Activated CD8-positive, alpha-beta memory T cell treated with anti-CD3 and anti-CD28 coated beads for 36 hours (primary cell): ENCODE measurements at regions not wholly inside any gene's neighbourhood (a gene's known extent, or its start where the extent isn't known, plus 50 kb on each side); places are given as distances from the start of the nearest gene placed in this dataset.

Experiments
- CTCF ChIA-PET: fragments of 350-600 bp; sonication (Branson Sonifier 250); formaldehyde crosslinking; loops from one replicate; lab custom pipeline; 2021; ENCODE audit warnings: antibody characterized with exemption; lab: Charles Lee
- POLR2A ChIA-PET: fragments of 350-600 bp; sonication (Branson Sonifier 250); formaldehyde crosslinking; loops from one replicate; lab custom pipeline; 2021; ENCODE audit warnings: antibody characterized with exemption; lab: Charles Lee

DNA sequence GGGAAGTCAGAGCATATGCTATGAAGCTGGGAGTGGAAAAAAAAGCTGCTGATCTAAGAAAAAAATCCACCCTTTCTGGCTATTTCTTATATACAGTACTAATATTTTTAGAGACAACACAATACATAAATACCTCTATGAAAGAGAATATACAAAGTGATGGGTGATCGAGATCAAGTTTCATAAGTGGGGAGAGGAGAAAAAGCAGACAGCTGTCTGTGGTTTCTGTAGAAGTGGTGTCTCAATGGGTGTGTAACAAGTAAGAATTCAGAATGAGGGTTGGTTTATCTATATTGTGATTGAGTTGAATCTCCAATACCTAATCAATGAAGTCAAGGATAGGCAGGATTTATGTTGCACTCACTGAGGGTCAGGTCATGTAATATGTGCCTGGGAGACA is 191.0 kb downstream of the HNMT start:
- ChIA-PET CTCF (no interaction called here), POLR2A (no interaction called here)

DNA sequence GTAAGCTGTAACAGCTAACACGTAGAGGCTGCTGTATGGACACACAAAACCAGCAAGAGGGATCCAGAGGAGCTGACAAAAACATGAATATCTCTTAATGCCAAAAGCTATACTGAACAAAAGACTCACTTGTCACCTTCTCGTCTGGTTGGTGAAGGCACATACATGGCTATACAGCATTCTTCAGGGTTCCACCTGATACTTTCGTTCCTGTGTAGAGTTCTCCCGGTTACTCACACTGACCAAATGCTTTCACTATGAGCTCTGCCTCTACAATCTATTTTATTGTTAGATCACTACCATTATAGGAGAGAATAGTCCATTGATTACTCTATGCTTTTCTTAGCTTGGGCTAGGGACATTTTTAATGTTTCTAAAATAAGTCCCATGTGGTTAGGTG is 193.1 kb downstream of the HNMT start:
- POLR2A ChIA-PET: no interaction called here

GRCh38 chr2:138170485-138170884 is 206.2 kb downstream of the HNMT start:
- CTCF ChIA-PET: no interaction called here
- POLR2A ChIA-PET: no interaction called here

More for the DNA sequence above, 193.1 kb downstream of the HNMT start:
- CTCF ChIA-PET: no interaction called here

- CTCF ChIA-PET: no interaction called here
- POLR2A ChIA-PET: no interaction called here
Observed at GRCh38 chr2:138171244-138171643, 207.0 kb downstream of the HNMT start.

DNA sequence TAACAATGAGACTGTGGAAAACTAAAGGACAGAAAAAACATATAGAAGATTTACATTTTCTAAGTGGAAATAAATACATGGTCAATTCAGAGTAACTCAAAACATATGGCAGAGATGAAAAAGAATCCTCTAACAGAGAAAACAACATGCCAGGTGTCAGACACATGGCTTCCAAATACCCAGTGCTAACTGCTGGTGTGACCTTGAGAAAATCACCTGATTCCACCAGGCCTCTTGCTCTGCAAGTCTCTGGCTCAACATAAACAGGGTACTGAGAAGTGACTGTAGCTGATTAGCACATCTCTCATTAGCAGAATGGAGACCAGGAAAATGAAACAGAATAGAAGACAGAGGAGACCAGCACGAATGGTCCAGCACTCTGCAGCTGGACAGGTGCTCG is 210.8 kb downstream of the HNMT start:
- ChIA-PET POLR2A (no interaction called here), CTCF (no interaction called here)

DNA sequence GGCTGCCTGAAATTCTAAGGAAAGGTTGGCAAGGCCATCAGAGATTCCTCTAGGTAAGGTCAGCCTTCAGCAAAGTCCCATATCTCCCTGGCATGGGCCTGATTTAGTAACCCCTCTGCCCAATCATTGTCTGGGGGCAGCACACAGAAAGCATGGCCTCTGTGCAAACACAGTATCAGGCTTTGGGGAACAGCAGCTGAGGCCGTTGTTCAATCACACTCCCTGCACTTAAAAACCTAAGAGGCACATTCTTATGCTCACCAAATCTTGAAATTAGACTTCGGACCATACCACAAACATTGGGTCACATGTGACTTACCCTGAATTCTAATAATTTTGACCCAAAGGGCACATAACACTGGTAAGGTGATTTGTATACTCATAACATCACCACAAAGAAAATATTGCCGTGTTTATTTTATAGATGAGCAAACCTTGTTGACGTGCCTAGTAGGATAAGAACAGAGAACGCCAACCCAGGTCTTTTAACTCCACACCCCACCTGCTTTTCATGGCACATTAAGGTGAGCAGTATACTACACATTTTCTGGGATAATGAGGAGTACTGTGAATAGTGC is 212.7 kb downstream of the HNMT start:
- ChIA-PET POLR2A (no interaction called here), CTCF (no interaction called here)

- POLR2A ChIA-PET: no interaction called here
- CTCF ChIA-PET: no interaction called here
Observed at GRCh38 chr2:138177693-138178092, 213.4 kb downstream of the HNMT start.

DNA sequence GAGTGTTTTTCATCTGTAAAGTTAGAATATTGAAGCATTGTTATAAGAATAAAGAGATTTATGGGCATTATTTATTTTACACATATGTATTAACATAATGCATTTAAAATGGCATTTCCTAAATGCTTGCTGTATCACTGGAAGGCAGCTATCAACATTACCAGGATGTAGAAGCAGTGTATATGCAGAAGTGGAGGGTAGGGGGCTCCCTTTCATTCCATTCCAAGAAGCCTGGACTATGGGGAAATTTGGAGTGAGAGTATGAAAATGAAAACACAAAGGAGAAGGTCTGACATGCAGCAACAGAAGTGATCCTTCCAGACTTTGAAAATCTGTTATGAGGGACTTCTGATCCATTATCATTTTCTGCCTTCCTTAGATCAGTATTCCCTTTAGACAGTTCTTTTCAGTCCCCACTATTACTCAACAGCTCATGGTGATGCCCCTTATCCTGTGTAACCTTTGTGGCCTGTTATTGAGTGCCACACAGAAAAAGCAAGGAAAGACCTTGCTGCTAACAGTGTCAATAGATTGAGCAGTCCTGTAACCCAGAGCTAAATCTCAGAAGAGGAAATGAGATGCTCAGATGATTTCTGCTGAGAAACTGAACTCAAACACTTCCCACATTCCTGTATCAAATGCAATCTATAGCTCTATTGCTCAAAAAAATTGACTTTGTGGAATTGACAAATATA is 216.6 kb downstream of the HNMT start:
- CTCF ChIA-PET: no interaction called here
- POLR2A ChIA-PET: no interaction called here

- ChIA-PET CTCF (no interaction called here), POLR2A (no interaction called here)
Observed at GRCh38 chr2:138182250-138182936, 218.1 kb downstream of the HNMT start.

DNA sequence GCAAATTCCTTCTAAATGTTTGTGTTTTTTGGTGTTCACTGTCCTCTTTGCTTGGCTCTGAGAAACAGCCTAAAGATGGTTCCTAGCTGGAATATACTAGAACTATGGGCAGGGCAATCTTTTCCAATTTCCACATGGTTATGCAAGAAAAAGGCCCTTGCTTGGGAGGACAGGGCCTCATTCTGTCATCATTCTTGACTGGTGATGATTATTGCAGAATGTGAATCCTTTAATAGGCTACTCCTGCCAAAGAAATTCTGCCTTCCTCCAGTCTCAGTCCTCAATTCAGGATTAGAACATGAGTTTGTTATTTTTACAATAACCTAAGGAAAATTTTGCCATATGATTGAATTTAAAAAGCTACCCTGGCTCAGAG is 218.7 kb downstream of the HNMT start:
- ChIA-PET CTCF (no interaction called here), POLR2A (no interaction called here)

GRCh38 chr2:138183705-138184104 is 219.4 kb downstream of the HNMT start:
- CTCF ChIA-PET: no interaction called here
- POLR2A ChIA-PET: no interaction called here

- ChIA-PET POLR2A (no interaction called here), CTCF (no interaction called here)
Observed at GRCh38 chr2:138184428-138184827, 220.2 kb downstream of the HNMT start.

DNA sequence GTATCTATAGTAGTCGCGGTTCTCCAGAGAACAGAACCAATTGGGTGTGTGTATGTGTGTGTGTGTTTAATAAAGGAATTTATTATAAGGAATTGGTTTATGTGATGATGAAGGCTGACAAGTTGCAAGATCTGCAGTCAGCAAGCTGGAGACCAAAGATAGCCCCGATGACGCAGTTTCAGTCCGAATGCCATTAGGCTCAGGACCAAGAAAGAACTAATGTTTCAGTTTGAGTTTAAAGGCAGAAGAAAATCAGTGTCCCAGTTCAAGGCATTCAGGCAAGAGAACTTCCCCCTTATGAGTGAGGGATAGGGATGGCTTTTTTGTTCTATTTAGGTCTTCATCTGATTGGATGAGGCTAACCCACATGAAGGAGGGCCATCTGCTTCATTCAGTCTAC is 221.6 kb downstream of the HNMT start:
- POLR2A ChIA-PET: no interaction called here
- CTCF ChIA-PET: no interaction called here

DNA sequence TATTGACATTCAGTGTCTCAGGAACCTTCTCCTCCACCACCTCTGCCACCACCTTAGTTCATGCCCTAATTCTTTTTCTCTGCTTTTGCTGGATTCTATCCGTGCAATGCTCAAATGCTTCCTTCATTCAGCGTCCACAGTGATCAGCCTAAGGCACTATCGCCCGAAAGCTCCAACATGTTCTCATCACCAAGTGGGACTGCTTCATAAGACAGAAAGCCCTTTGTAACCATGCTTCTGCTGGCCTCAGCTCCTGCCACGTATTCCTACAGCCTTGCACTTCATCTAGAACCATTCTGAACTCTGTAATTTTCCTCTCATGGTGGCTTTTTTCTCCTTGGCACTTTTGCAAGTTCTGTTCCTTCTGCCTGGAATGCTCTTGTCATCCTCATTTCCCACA is 222.9 kb downstream of the HNMT start:
- ChIA-PET POLR2A (no interaction called here), CTCF (no interaction called here)

- ChIA-PET POLR2A (no interaction called here), CTCF (no interaction called here)
Observed at GRCh38 chr2:138190999-138191398, 226.7 kb downstream of the HNMT start.

DNA sequence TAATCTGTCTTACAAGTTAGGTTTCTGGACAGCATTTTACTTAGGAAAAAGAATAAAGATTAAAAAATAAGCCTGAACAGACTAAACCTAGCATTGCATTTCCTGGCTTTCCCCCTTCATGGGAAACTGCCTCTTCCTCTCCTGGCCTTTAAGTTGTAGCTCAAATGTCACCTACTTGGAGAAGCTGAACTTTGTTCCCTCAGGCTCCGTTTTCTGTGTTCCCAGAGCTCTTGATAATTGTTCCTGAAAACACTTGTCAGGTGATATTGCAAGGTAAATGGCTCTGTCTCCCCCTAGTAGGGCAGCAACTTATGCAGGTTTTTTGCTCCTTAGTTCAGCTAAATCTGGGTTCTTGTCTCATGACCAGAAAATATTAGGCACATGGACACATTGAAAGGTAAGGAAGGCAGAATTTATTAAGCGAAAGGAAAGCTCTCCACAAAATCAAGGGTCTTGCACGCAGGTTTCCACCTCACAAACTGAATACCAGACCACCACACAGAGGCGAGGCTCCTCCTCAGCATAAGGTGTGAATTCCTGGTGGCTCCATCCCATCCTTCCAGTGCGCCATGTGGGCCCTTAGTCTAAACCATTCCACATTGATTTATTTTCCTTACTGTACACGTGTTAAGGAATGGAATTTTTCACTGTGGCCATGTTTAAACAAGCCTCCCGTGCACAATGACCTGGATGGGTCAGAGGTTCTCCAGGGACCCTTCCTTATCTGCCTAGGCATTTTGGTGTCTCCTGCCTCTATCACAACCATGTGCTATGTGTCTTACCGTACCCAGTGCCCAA is 229.3 kb downstream of the HNMT start:
- ChIA-PET POLR2A (no interaction called here), CTCF (interaction anchor here (1.0 kb wide), 1 partner anchor 16 kb away, joined by 3 read pairs; no protein-coding TSS in a partner anchor)

GRCh38 chr2:138201286-138201685 is 237.0 kb downstream of the HNMT start:
- ChIA-PET CTCF (no interaction called here), POLR2A (no interaction called here)

DNA sequence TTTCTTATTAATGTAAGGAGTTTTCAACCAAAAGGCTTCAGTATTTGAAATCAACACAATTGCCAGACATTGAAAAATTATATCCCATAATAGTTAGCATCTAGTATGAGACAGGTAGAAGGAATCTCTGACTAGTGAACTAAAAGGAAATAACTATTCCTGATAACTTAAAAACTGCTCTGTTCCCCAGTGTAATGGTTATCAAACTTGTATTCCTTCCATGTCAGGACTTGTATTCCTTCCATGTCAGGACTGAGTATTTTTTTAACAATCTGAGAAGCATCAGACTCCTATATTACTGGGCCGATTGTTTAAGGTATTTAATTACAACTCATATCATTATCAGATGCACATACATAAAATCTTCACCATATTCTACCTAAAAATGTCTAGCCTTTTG is 238.5 kb downstream of the HNMT start:
- ChIA-PET CTCF (no interaction called here), POLR2A (no interaction called here)

- ChIA-PET CTCF (no interaction called here), POLR2A (no interaction called here)
Observed at GRCh38 chr2:138205281-138205680, 241.0 kb downstream of the HNMT start.
